WTC11 (cell line): ENCODE measurements at regions not wholly inside any gene's neighbourhood (a gene's known extent, or its start where the extent isn't known, plus 50 kb on each side); places are given as distances from the start of the nearest gene placed in this dataset.

Experiments
- ATAC-seq: fragments of 200-7000 bp; cut with Tn5 transposase; 2 replicates; pipeline ENCODE4 v1.10.0; 2021; ENCODE audit warnings: mild to moderate bottlenecking, moderate library complexity
- CTCF ChIA-PET: fragments of 300-600 bp; sonication (Branson Sonifier 250); formaldehyde crosslinking; loops from one replicate; lab custom pipeline; 2021; ENCODE audit warnings: antibody characterized with exemption; lab: Charles Lee
- POLR2A ChIA-PET: fragments of 350-600 bp; sonication (Branson Sonifier 250); formaldehyde crosslinking; loops from one replicate; lab custom pipeline; 2021; ENCODE audit warnings: antibody characterized with exemption; lab: Charles Lee
- DNase-seq: peaks from one replicate; pipeline ENCODE4 v3.0.0; 2021; ENCODE audit warnings: low spot score
- H3K27ac Mint-ChIP-seq: 2 replicates; pipeline ENCODE4 v1.8.0; 2021; ENCODE audit warnings: mixed read lengths
- H3K27me3 Mint-ChIP-seq: 2 replicates; pipeline ENCODE4 v1.8.0; 2021; ENCODE audit warnings: low read depth, mild to moderate bottlenecking, moderate library complexity, mixed read lengths
- H3K36me3 Mint-ChIP-seq: 2 replicates; pipeline ENCODE4 v1.8.0; 2021; ENCODE audit warnings: mixed read lengths
- H3K4me1 Mint-ChIP-seq: 2 replicates; pipeline ENCODE4 v1.8.0; 2022; ENCODE audit warnings: mixed read lengths
- H3K4me3 Mint-ChIP-seq: 2 replicates; pipeline ENCODE4 v1.8.0; 2021; ENCODE audit warnings: mild to moderate bottlenecking, moderate library complexity, mixed read lengths
- H3K9me3 Mint-ChIP-seq: 2 replicates; pipeline ENCODE4 v1.8.0; 2021; ENCODE audit warnings: mixed read lengths
- AFF4 ChIP-seq: sonication (generic); formaldehyde crosslinking; IDR thresholded peaks from 2 replicates; pipeline ENCODE4 v1.8.1; 2023; ENCODE audit warnings: mild to moderate bottlenecking, missing genetic modification reagents, borderline replicate concordance
- EMX1 ChIP-seq: fragments of 250-450 bp; sonication (Bioruptor Pico); IDR thresholded peaks from 2 replicates; pipeline ENCODE4 v1.8.0; 2021; ENCODE audit warnings: mild to moderate bottlenecking
- FOXP4 ChIP-seq: sonication (generic); formaldehyde crosslinking; IDR thresholded peaks from 2 replicates; pipeline ENCODE4 v1.8.0; 2022; ENCODE audit warnings: mild to moderate bottlenecking, missing genetic modification reagents
- GTF2I ChIP-seq: fragments of 250-450 bp; sonication (Bioruptor Pico); conservative IDR thresholded peaks from 2 replicates; pipeline ENCODE4 v1.4.0; 2021; ENCODE audit warnings: mild to moderate bottlenecking
- HMGXB4 ChIP-seq: sonication (generic); formaldehyde crosslinking; IDR thresholded peaks from 2 replicates; pipeline ENCODE4 v1.8.1; 2023; ENCODE audit warnings: mild to moderate bottlenecking, moderate library complexity, missing genetic modification reagents
- KAT7 ChIP-seq: sonication (generic); formaldehyde crosslinking; IDR thresholded peaks from 2 replicates; pipeline ENCODE4 v1.8.1; 2023; ENCODE audit warnings: missing genetic modification reagents, mild to moderate bottlenecking, borderline replicate concordance
- PRDM15 ChIP-seq: sonication (generic); formaldehyde crosslinking; IDR thresholded peaks from 2 replicates; pipeline ENCODE4 v1.8.0; 2022; ENCODE audit warnings: missing genetic modification reagents
- PREB ChIP-seq: sonication (generic); formaldehyde crosslinking; IDR thresholded peaks from 2 replicates; pipeline ENCODE4 v1.8.1; 2022; ENCODE audit warnings: mild to moderate bottlenecking, missing genetic modification reagents, moderate library complexity, borderline replicate concordance
- RORB ChIP-seq: fragments of 250-450 bp; sonication (Bioruptor Pico); IDR thresholded peaks from 2 replicates; pipeline ENCODE4 v1.9.0; 2021; ENCODE audit warnings: mild to moderate bottlenecking
- SMAD3 ChIP-seq: sonication (generic); formaldehyde crosslinking; IDR thresholded peaks from 2 replicates; pipeline ENCODE4 v1.8.0; 2022; ENCODE audit warnings: missing genetic modification reagents, mild to moderate bottlenecking, borderline replicate concordance
- TEAD1 ChIP-seq: sonication (generic); formaldehyde crosslinking; IDR thresholded peaks from 2 replicates; pipeline ENCODE4 v1.8.0; 2022; ENCODE audit warnings: mild to moderate bottlenecking, missing genetic modification reagents
- ZNF219 ChIP-seq: sonication (generic); formaldehyde crosslinking; IDR thresholded peaks from 2 replicates; pipeline ENCODE4 v1.8.0; 2023; ENCODE audit warnings: missing genetic modification reagents, mild to moderate bottlenecking, borderline replicate concordance
- ZNF532 ChIP-seq: fragments of 250-450 bp; sonication (Bioruptor Pico); IDR thresholded peaks from 2 replicates; pipeline ENCODE4 v1.9.0; 2021; ENCODE audit warnings: mild to moderate bottlenecking, borderline replicate concordance
- TF ChIP-seq, protein P1 (sequence below): sonication (generic); formaldehyde crosslinking; conservative IDR thresholded peaks from 2 replicates; pipeline ENCODE4 v1.8.1; 2023; ENCODE audit warnings: mild to moderate bottlenecking, low read depth, missing genetic modification reagents, moderate library complexity

GRCh38 chr22:25484521-25485315 is 79.8 kb upstream of the GRK3 start:
- DNase-seq (no peak), ATAC-seq (no peak)
- Mint-ChIP-seq H3K27ac (no peak overlapping the region), H3K4me1 (no peaks in the 10 kb centered on the region), H3K36me3 (peaks cover 16% of the 10 kb centered on the region), H3K4me3 (no peak overlapping the region), H3K27me3 (no peaks in the 10 kb centered on the region), H3K9me3 (peaks cover 4% of the 10 kb centered on the region)
- ChIA-PET CTCF (no interaction called here), POLR2A (no interaction called here)
- TF ChIP-seq FOXP4 (CRISPR knock-in tag) (no peak), ZNF532 (CRISPR knock-in tag) (no peak), PREB (CRISPR knock-in tag) (no peak), SMAD3 (CRISPR knock-in tag) (no peak), ZNF219 (CRISPR knock-in tag) (no peak), EMX1 (no peak), RORB (CRISPR knock-in tag) (no peak), KAT7 (CRISPR knock-in tag) (no peak), AFF4 (no peak), PRDM15 (CRISPR knock-in tag) (no peak), GTF2I (CRISPR knock-in tag) (no peak), TEAD1 (no peak), HMGXB4 (no peak)
- TF ChIP-seq, protein P1, sequence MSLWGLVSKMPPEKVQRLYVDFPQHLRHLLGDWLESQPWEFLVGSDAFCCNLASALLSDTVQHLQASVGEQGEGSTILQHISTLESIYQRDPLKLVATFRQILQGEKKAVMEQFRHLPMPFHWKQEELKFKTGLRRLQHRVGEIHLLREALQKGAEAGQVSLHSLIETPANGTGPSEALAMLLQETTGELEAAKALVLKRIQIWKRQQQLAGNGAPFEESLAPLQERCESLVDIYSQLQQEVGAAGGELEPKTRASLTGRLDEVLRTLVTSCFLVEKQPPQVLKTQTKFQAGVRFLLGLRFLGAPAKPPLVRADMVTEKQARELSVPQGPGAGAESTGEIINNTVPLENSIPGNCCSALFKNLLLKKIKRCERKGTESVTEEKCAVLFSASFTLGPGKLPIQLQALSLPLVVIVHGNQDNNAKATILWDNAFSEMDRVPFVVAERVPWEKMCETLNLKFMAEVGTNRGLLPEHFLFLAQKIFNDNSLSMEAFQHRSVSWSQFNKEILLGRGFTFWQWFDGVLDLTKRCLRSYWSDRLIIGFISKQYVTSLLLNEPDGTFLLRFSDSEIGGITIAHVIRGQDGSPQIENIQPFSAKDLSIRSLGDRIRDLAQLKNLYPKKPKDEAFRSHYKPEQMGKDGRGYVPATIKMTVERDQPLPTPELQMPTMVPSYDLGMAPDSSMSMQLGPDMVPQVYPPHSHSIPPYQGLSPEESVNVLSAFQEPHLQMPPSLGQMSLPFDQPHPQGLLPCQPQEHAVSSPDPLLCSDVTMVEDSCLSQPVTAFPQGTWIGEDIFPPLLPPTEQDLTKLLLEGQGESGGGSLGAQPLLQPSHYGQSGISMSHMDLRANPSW (CRISPR knock-in tag) = no peak
- TF ChIP-seq, all 79 proteins: peak for 0
